ENCODE measurements at regions not wholly inside any gene's neighbourhood (a gene's known extent, or its start where the extent isn't known, plus 50 kb on each side); places are given as distances from the start of the nearest gene placed in this dataset.

DNA sequence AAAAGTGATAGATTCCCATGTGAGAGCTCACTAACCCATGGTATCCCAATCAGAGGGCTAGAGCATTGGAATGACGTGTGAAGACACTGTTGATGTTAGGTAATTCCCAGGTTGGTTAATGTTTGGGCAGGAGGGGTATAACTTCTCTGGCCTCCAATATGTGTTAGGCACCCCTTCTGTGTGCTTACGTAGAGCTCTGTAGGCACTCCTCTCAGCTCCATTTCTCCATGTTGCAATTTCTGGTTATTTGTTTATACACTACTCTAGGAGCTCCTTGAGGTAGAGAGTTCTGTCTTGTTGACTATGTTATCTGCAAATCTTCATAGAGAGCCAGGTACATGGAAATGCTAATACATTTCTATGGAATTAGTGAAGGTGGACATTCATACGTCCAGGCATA is 153.5 kb downstream of the RPIA start:
- in situ Hi-C loops (cut with MboI; ENCODE audit: low sequenced_read_pairs, unreplicated experiment), result no loop called here
- DNase-seq (ENCODE audit: low spot score), result no peak
- no peak for TF ChIP-seq CTCF (IDR thresholded peaks at IDR 0.05; ENCODE audit: borderline replicate concordance, control extremely low read depth, extremely low read depth, insufficient read depth, missing control alignments)

- no peak for TF ChIP-seq CTCF (IDR thresholded peaks at IDR 0.05; ENCODE audit: borderline replicate concordance, control extremely low read depth, extremely low read depth, insufficient read depth, missing control alignments)
- in situ Hi-C loops (cut with MboI; ENCODE audit: low sequenced_read_pairs, unreplicated experiment), result no loop called here
- DNase-seq (ENCODE audit: low spot score), result no peak
Observed at GRCh38 chr2:88845772-88846661, 154.5 kb downstream of the RPIA start.

- in situ Hi-C loops (cut with MboI; ENCODE audit: low sequenced_read_pairs, unreplicated experiment), result no loop called here
- DNase-seq (ENCODE audit: low spot score), result no peak
- no peak for TF ChIP-seq CTCF (IDR thresholded peaks at IDR 0.05; ENCODE audit: borderline replicate concordance, control extremely low read depth, extremely low read depth, insufficient read depth, missing control alignments)
Observed at GRCh38 chr2:88852753-88853402, 161.4 kb downstream of the RPIA start.

DNA sequence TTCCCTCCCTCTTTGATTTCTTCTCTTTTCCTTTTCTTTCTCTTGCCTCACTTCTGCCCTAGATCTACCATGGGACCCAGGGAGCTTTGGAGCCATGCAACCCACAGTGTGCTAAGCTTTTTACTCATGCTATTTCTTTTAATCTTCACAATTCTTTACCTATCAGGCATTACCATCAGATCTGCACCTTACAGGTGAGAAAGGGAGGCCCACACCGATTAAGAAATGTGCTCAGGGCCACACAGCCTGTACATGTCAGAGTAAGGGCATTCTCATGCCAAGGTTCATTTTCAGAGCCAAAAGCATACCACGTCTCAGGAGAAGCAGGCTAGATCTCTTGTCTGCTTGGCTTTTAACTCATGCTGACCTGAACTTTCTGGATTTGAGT is 161.9 kb downstream of the RPIA start:
- TF ChIP-seq CTCF (IDR thresholded peaks at IDR 0.05; ENCODE audit: borderline replicate concordance, control extremely low read depth, extremely low read depth, insufficient read depth, missing control alignments), result no peak
- in situ Hi-C loops (cut with MboI; ENCODE audit: low sequenced_read_pairs, unreplicated experiment), result no loop called here
- no peak for DNase-seq (ENCODE audit: low spot score)

DNA sequence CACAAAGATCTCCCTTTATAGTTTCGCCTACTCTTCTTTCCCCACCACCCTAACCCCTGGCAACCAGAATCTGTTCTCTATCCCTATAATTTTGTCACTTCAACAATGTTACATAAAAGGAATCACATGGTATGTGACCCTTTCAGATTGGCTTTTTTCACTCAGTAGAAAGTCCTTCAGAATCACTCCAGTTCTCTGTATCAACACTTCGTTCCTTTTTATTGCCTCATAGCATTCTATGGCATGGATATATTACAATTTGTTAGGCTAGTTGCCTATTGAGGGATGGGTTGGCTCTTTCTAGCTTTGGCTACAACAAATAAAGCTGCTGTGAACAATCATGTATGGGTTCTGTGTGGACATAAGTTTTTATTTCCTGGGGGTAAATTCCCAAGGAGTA is 163.1 kb downstream of the RPIA start:
- no peak for DNase-seq (ENCODE audit: low spot score)
- in situ Hi-C loops (cut with MboI; ENCODE audit: low sequenced_read_pairs, unreplicated experiment), result no loop called here
- TF ChIP-seq CTCF (IDR thresholded peaks at IDR 0.05; ENCODE audit: borderline replicate concordance, control extremely low read depth, extremely low read depth, insufficient read depth, missing control alignments), result no peak

DNA sequence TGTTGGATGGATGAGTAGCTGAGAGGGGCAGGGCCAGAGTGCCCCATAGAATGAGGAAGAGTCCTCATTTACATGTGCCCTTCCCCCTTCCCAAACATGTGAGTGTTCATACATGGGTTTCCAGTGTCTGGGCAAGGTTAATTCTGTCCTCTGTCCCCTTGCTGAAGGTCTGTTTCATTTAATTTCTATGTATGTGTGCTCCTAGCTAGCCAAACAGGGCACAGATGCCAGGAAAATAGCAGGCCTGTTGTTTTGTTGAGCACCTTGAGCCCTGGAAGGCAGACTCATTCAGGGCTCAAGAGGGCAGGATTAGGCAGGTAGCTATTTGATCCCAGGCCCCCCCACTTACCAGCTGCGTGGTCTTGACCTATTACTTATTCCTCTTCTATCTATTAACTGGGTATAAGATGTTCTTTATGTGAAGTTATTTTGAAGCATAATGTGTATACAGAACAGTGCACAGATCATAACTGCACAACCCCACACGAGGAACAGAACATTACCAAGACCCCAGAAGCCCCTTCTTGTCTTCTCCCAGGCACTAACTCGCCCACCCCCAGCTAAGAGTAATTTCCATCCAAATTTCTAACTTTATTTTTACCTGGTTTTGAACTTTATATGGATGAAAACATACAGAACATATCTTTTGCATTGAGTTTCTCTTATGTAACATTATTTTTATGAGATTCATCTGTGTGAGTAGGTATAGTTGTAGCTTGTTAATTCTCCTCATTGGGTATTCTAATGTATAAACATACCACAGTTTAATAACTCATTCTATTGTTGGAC is 164.3 kb downstream of the RPIA start:
- TF ChIP-seq CTCF (IDR thresholded peaks at IDR 0.05; ENCODE audit: borderline replicate concordance, control extremely low read depth, extremely low read depth, insufficient read depth, missing control alignments), result no peak
- DNase-seq (ENCODE audit: low spot score), result no peak
- in situ Hi-C loops (cut with MboI; ENCODE audit: low sequenced_read_pairs, unreplicated experiment), result no loop called here

Data from GM13976 (cell line).